ENCODE measurements at regions not wholly inside any gene's neighbourhood (a gene's known extent, or its start where the extent isn't known, plus 50 kb on each side); places are given as distances from the start of the nearest gene placed in this dataset.

GRCh38 chr6:169367507-169367906, 113.9 kb upstream of the THBS2 start:
- no peak for TF ChIP-seq POLR2AphosphoS5 (IDR thresholded peaks at IDR 0.05; ENCODE audit: low read depth)
- TF ChIP-seq REST (IDR thresholded peaks at IDR 0.05; ENCODE audit: unreplicated experiment): no peak
- TF ChIP-seq CTCF (conservative IDR thresholded peaks at IDR 0.05; ENCODE audit: low read depth in 2 of 2): no peak
- TF ChIP-seq EZH2 (IDR thresholded peaks at IDR 0.05; ENCODE audit: low read depth, unreplicated experiment): no peak
- TF ChIP-seq CREB1 (CRISPR knock-in tag; IDR thresholded peaks at IDR 0.05; ENCODE audit: low read depth): no peak
- no peak for TF ChIP-seq EZH2phosphoT487 (IDR thresholded peaks at IDR 0.05; ENCODE audit: unreplicated experiment)
- TF ChIP-seq ETS1 (IDR thresholded peaks at IDR 0.05): no peak
- no peak for TF ChIP-seq NANOG (IDR thresholded peaks at IDR 0.05; ENCODE audit: borderline replicate concordance)
- no peak for TF ChIP-seq ZNF462 (CRISPR knock-in tag; IDR thresholded peaks at IDR 0.05)
- no peak for TF ChIP-seq JUNB (IDR thresholded peaks at IDR 0.05; ENCODE audit: unreplicated experiment)
- no peak for TF ChIP-seq ZNF114 (CRISPR knock-in tag; IDR thresholded peaks at IDR 0.05)
- no peak for TF ChIP-seq ZNF331 (CRISPR knock-in tag; IDR thresholded peaks at IDR 0.05; ENCODE audit: low read depth)
- no peak for TF ChIP-seq STAT1 (IDR thresholded peaks at IDR 0.05; ENCODE audit: unreplicated experiment)

Measured in GM23338 (cell line).